Ammon's horn (tissue), 1 donor: ENCODE measurements at regions not wholly inside any gene's neighbourhood (a gene's known extent, or its start where the extent isn't known, plus 50 kb on each side); places are given as distances from the start of the nearest gene placed in this dataset.

ENCODE experiments used
- DNase-seq: peaks from one replicate; pipeline ENCODE4 v3.0.0-alpha.2; 2016; ENCODE audit warnings: low spot score

DNA sequence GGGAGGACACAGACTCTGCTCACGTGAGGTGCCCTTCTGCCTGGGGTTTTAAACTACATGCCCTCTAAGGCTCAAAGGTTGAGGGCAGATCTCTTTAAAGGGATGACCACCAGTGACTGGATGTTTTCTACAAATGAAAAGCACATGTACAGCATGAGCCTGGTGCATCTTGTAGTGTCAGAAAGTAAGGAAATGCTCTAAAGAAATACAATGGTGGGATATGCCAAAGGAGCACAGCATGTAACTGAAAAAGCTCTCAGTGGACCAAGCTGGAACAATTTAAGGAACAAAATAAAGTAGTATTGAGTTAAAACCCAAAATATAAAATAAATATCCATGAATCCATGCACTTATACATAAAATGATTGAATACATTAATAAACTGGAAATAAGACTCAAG lies 78.3 kb upstream of the SEMA6D start:
- DNase-seq, result no peak

DNA sequence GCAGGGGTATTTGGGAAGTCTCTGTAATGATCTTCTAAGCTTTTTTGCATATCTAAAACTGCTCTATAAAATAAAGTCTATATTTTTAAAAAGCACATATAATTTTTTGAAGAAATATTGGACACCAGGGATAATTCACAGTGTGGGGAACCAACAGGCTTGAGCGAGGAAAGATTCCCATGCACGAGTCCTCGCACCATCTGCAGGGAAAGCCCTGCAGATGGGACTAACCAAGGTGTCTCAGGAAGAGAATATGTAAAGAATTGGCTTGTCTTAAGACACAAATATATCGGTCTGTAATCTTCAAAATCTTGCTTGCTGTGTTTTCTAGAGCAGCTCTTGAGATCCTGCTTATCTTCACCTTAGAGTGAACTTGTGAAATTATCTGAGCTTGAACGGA lies 77.2 kb upstream of the SEMA6D start:
- no peak for DNase-seq

DNA sequence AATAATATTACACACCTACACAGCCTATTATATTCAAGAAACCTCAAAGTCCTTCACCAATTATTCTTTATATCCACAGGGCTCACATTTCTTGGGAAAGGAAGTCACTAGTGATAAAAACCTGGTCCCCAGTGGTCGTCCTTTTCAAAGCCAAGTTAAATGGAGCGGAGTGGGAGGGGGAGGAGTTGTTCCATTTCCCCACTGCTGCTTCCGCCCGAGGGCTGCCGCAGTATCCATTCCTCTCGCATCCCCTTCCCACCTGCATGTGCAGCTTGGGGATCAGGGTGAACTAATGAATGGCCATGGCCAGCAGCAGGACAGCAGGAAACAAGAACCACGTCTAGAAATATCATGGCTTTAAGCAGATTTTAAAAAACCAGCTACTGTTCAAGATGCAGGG lies 76.4 kb upstream of the SEMA6D start:
- DNase-seq, result no peak

DNA sequence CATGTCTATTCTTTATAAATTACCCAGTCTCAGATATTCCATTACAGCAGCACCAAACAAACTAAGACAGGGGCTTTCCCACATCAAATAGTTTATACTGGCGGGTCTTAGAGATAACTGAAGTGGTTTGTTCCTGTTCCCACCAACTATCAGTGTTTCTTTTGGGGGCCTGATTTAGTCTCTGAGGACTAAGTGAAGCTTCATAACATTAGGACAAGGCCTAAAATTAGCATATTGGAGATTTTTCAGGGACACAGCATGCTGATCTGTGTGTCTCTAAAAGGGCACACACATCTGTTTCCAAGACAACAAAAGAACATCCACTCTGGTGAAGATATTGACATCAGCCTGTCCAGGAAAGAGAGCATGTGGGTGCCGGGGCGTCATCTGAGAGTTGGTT lies 72.6 kb upstream of the SEMA6D start:
- DNase-seq, result no peak

DNA sequence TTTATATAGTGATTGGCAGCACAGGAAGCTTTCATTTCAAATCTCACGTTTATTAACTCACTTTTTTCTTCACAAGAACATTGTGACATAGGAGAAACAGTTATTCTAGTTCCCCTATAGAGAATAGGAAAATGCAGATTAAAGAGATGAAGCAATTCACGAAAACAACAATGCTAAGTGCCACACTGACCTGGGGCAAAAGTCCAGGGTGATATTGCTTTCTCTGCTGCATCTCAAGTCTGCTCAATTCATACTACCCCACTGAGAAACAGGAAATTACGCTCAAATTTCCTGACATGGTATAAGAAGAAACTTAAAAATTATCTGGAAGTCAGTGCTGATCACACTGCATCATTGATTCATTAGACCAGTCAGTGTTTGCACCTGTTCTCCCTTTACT lies 66.7 kb upstream of the SEMA6D start:
- no peak for DNase-seq

DNA sequence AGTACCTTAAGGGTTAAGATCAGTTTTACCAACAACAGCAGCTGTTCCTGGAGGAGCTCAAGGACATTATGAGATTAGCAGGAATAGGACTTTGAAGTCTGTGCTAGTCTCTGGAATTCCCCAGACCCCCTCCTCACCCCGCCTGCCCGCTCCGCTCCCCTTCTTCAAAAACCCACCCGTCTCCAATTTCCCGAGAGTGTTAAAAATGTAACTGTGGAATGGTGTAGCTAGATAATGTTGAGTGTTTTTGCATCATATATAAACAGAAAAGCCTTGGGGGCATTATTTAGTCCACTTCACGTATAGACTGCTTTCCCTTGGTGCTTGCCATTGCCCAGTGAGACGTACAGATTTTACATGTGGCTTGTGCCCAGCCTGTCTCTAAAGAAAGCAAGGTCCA lies 65.0 kb upstream of the SEMA6D start:
- DNase-seq, result no peak

DNA sequence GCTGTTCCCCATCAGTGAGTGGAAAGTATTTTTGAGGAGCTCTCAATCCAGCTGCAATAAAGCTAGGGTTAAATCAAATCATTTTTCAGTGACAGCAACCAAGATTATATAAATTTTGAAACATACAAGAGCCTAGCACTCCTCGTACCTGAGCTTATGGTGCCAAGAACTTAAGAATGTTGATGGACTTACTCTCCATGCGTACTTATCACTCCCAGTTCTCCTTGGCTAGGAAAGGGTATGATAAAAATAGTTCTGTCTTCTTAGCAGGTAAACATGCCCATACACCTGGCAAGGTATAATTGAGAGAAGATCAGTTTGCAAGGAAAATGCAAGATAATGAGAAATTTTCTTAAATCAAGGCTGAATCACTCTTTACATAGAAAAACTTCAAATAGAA lies 64.5 kb upstream of the SEMA6D start:
- DNase-seq, result no peak

DNA sequence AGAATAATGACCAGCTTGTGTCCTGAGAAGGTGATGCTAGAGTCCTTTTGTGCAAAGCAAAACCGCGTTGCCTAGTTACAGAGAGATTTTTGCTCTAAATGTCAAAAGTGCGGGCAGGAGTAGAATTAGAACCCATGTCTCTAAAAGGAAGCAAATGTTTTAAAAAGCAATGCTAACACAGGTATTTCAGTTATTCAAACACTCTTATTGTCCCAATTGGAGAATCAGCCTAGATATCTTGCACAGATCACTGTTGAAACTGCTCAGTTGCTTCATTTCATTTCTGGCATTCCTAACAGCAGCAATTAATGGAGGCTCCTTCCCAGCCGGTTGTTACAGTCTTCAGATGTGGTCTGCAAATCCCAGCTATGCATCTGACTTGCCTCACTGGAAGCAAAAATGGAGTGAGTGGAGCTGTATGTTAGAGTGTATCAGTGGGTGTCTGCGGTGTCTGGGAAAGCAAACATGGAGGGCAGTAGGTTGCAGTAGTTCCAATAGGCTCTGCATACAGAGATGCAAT lies 55.6 kb upstream of the SEMA6D start:
- no peak for DNase-seq

DNA sequence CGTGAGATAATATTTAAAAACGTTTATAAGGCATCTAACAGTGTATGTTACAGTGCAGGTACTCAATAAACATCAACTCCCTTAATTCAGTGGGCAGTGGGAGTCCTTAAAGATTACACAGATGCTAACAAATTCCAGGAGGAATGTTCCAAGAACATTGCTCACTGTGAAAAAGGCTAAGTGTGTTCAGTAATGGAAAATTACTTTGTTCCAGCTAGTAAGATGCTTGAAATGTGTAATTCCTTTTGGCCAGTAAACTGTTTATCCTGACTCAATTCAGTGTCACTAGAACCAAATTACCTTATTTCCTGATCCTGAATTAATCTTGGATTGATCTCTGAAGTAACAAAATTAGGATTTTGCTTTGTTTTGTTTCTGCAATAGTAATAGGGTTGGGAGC lies 54.2 kb upstream of the SEMA6D start:
- no peak for DNase-seq
